HepG2 (cell line): ENCODE measurements at regions not wholly inside any gene's neighbourhood (a gene's known extent, or its start where the extent isn't known, plus 50 kb on each side); places are given as distances from the start of the nearest gene placed in this dataset.

Source experiments
- ATF1 ChIP-seq: IDR thresholded peaks from 2 replicates; pipeline ENCODE4 v1.6.1; 2016; ENCODE audit warnings: mild to moderate bottlenecking, control low read depth
- BRCA1 ChIP-seq: sonication (generic); formaldehyde crosslinking; IDR thresholded peaks from 2 replicates; pipeline ENCODE4 v1.4.0; 2020; ENCODE audit warnings: missing genetic modification reagents
- KDM6A ChIP-seq: IDR thresholded peaks from 2 replicates; pipeline ENCODE4 v1.6.1; 2016; ENCODE audit warnings: low read depth
- NR3C1 ChIP-seq: sonication (generic); formaldehyde crosslinking; IDR thresholded peaks from 2 replicates; pipeline ENCODE4 v1.4.0; 2020; ENCODE audit warnings: missing genetic modification reagents
- PHF8 ChIP-seq: sonication (generic); formaldehyde crosslinking; IDR thresholded peaks from 2 replicates; pipeline ENCODE4 v1.5.0; 2020; ENCODE audit warnings: missing genetic modification reagents
- RERE ChIP-seq: IDR thresholded peaks from 2 replicates; pipeline ENCODE4 v1.6.1; 2016; ENCODE audit warnings: low read depth, missing genetic modification reagents, missing compliant biosample characterization
- REST ChIP-seq, 2 experiments: IDR thresholded peaks; 2 replicates each; pipeline ENCODE4 v1.6.1; 2011 to 2012; ENCODE audit warnings: low read length in 2 of 2, borderline replicate concordance in 1 of 2, low read depth in 1 of 2, mild to moderate bottlenecking in 1 of 2, moderate library complexity in 1 of 2
- STAG1 ChIP-seq: sonication (generic); formaldehyde crosslinking; IDR thresholded peaks from 2 replicates; pipeline ENCODE4 v1.4.0; 2020; ENCODE audit warnings: missing genetic modification reagents
- ZBTB4 ChIP-seq: sonication (generic); formaldehyde crosslinking; IDR thresholded peaks from 2 replicates; pipeline ENCODE4 v1.4.0; 2020; ENCODE audit warnings: missing genetic modification reagents, mild to moderate bottlenecking, borderline replicate concordance
- ZFP37 ChIP-seq: sonication (generic); formaldehyde crosslinking; IDR thresholded peaks from 2 replicates; pipeline ENCODE4 v1.4.0; 2020; ENCODE audit warnings: missing genetic modification reagents, borderline replicate concordance
- TF ChIP-seq, protein P1 (sequence below): sonication (generic); formaldehyde crosslinking; IDR thresholded peaks from 2 replicates; pipeline ENCODE4 v1.5.0; 2020; ENCODE audit warnings: mild to moderate bottlenecking, missing genetic modification reagents, moderate library complexity
- TF ChIP-seq, protein P2 (sequence below): sonication (generic); formaldehyde crosslinking; IDR thresholded peaks from 2 replicates; pipeline ENCODE4 v1.8.1; 2023; ENCODE audit warnings: mild to moderate bottlenecking, missing genetic modification reagents
- TF ChIP-seq, protein P3 (sequence below): sonication (generic); formaldehyde crosslinking; conservative IDR thresholded peaks from 2 replicates; pipeline ENCODE4 v1.4.0; 2020; ENCODE audit warnings: missing genetic modification reagents
- TF ChIP-seq, protein P4 (sequence below), 2 experiments: sonication (generic) in 1 of 2; formaldehyde crosslinking in 1 of 2; IDR thresholded peaks; 2 replicates each; pipeline versions ENCODE4 v1.4.0 to v1.6.1; 2018 to 2020; ENCODE audit warnings: missing genetic modification reagents in 2 of 2, borderline replicate concordance in 1 of 2, low read depth in 1 of 2, mild to moderate bottlenecking in 1 of 2, missing biosample characterization in 1 of 2

GRCh38 chr3:39601241-39601640 lies 133.8 kb downstream of the MOBP start:
- TF ChIP-seq STAG1 (CRISPR knock-in tag): no peak
- TF ChIP-seq, protein P1, sequence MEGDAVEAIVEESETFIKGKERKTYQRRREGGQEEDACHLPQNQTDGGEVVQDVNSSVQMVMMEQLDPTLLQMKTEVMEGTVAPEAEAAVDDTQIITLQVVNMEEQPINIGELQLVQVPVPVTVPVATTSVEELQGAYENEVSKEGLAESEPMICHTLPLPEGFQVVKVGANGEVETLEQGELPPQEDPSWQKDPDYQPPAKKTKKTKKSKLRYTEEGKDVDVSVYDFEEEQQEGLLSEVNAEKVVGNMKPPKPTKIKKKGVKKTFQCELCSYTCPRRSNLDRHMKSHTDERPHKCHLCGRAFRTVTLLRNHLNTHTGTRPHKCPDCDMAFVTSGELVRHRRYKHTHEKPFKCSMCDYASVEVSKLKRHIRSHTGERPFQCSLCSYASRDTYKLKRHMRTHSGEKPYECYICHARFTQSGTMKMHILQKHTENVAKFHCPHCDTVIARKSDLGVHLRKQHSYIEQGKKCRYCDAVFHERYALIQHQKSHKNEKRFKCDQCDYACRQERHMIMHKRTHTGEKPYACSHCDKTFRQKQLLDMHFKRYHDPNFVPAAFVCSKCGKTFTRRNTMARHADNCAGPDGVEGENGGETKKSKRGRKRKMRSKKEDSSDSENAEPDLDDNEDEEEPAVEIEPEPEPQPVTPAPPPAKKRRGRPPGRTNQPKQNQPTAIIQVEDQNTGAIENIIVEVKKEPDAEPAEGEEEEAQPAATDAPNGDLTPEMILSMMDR (CRISPR knock-in tag): no peak
- no peak for TF ChIP-seq ATF1 (CRISPR knock-in tag)
- TF ChIP-seq ZFP37 (CRISPR knock-in tag): no peak
- TF ChIP-seq BRCA1 (CRISPR knock-in tag): no peak
- TF ChIP-seq, protein P2, sequence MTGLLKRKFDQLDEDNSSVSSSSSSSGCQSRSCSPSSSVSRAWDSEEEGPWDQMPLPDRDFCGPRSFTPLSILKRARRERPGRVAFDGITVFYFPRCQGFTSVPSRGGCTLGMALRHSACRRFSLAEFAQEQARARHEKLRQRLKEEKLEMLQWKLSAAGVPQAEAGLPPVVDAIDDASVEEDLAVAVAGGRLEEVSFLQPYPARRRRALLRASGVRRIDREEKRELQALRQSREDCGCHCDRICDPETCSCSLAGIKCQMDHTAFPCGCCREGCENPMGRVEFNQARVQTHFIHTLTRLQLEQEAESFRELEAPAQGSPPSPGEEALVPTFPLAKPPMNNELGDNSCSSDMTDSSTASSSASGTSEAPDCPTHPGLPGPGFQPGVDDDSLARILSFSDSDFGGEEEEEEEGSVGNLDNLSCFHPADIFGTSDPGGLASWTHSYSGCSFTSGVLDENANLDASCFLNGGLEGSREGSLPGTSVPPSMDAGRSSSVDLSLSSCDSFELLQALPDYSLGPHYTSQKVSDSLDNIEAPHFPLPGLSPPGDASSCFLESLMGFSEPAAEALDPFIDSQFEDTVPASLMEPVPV (CRISPR knock-in tag): no peak
- TF ChIP-seq PHF8 (CRISPR knock-in tag): no peak
- no peak for TF ChIP-seq NR3C1 (CRISPR knock-in tag)
- no peak for TF ChIP-seq KDM6A
- TF ChIP-seq REST (IDR thresholded peaks at IDR 0.05; ENCODE audit: borderline replicate concordance in 1 of 2, low read depth in 1 of 2, low read length in 2 of 2): no peak
- no peak for TF ChIP-seq ZBTB4
- TF ChIP-seq, protein P3, sequence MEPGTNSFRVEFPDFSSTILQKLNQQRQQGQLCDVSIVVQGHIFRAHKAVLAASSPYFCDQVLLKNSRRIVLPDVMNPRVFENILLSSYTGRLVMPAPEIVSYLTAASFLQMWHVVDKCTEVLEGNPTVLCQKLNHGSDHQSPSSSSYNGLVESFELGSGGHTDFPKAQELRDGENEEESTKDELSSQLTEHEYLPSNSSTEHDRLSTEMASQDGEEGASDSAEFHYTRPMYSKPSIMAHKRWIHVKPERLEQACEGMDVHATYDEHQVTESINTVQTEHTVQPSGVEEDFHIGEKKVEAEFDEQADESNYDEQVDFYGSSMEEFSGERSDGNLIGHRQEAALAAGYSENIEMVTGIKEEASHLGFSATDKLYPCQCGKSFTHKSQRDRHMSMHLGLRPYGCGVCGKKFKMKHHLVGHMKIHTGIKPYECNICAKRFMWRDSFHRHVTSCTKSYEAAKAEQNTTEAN (CRISPR knock-in tag): no peak
- no peak for TF ChIP-seq RERE (CRISPR knock-in tag)
- TF ChIP-seq, protein P4, sequence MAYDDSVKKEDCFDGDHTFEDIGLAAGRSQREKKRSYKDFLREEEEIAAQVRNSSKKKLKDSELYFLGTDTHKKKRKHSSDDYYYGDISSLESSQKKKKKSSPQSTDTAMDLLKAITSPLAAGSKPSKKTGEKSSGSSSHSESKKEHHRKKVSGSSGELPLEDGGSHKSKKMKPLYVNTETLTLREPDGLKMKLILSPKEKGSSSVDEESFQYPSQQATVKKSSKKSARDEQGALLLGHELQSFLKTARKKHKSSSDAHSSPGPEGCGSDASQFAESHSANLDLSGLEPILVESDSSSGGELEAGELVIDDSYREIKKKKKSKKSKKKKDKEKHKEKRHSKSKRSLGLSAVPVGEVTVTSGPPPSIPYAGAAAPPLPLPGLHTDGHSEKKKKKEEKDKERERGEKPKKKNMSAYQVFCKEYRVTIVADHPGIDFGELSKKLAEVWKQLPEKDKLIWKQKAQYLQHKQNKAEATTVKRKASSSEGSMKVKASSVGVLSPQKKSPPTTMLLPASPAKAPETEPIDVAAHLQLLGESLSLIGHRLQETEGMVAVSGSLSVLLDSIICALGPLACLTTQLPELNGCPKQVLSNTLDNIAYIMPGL (CRISPR knock-in tag; IDR thresholded peaks at IDR 0.05; ENCODE audit: borderline replicate concordance in 1 of 2, low read depth in 1 of 2): no peak
